ENCODE measurements at regions not wholly inside any gene's neighbourhood (a gene's known extent, or its start where the extent isn't known, plus 50 kb on each side); places are given as distances from the start of the nearest gene placed in this dataset.

DNA sequence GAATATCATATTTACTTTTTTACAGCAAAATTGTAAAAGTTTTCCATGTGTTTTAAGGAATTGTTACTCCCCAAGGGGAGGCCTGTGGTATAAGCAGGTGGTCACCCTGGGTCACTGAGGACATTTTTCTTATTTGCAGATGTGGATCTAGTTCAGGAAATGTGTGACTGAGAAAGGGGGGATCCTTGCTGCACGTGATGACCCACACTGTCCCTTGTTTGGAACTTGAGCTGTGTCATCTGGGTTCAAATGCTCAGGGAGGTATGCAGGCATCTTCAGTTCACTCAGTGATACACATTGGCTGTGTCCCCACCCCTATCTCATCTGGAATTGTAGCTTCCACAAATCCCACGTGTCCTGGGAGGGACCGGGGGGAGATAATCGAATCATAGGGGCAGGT, 431.9 kb upstream of the CDH4 start:
- Histone ChIP-seq H4K8ac (ENCODE audit: low read depth, low read length) (no peak overlapping the region), H3K18ac (ENCODE audit: low read length) (no peak overlapping the region), H3K27ac (ENCODE audit: low read depth, low read length) (no peak overlapping the region), H2BK12ac (ENCODE audit: low read length) (no peak overlapping the region), H3K9me3 (ENCODE audit: insufficient read depth, low read depth, low read length) (peaks cover 1% of the 10 kb centered on the region), H2AFZ (ENCODE audit: insufficient read depth, low read length, poor library complexity) (no peak overlapping the region), H3K9ac (ENCODE audit: low read length) (no peak overlapping the region), H3K14ac (ENCODE audit: low read length) (no peak overlapping the region), H3K79me2 (ENCODE audit: control insufficient read depth, insufficient read depth, low read length, poor library complexity) (no peaks in the 10 kb centered on the region), H3K4ac (ENCODE audit: low read depth, low read length) (no peak overlapping the region), H3K4me1 (ENCODE audit: control insufficient read depth in 1 of 2, insufficient read depth in 2 of 2, low read length in 2 of 2) (no peaks in the 10 kb centered on the region), H2BK120ac (ENCODE audit: insufficient read depth, low read length, poor library complexity) (no peak overlapping the region), H4K91ac (ENCODE audit: low read depth, low read length) (no peak overlapping the region), H4K12ac (ENCODE audit: low read depth, low read length) (no peak overlapping the region), H3K36me3 (ENCODE audit: control insufficient read depth in 1 of 2, insufficient read depth in 2 of 2, low read length in 2 of 2) (no peaks in the 10 kb centered on the region), H2BK5ac (ENCODE audit: low read depth, low read length, poor library complexity) (no peak overlapping the region), H2AK5ac (ENCODE audit: low read length) (no peak overlapping the region), H3K4me2 (ENCODE audit: low read length) (no peak overlapping the region), H3K27me3 (ENCODE audit: insufficient read depth, low read length) (no peaks in the 10 kb centered on the region), H3K4me3 (ENCODE audit: low read depth, low read length) (no peak overlapping the region), H3K23ac (ENCODE audit: low read length) (no peak overlapping the region), H3K79me1 (ENCODE audit: low read length) (no peaks in the 10 kb centered on the region)
- no peak for DNase-seq
- no CpG with 5 or more reads among the region's 4 CpGs for WGBS (ENCODE audit: extremely low coverage, insufficient coverage, insufficient read length)

DNA sequence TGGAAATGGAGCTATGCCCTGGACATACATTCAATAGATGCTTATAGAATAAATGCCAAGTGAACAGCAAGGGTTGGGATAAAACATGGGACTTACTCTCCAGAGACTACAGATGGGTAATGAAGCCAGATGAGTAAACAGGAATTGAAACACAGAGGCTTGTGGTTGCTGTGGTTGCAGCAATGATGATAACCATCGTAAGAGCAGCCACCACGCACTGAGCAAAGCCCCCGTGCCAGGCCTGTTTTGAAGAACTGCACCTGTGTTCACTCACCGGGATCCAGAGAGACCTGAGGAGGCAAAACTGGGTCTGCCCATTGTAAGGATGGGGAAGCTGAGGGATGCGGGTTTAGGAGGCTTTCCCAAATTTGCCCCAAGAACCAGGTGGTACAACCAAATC, 431.1 kb upstream of the CDH4 start:
- Histone ChIP-seq H2AK5ac (ENCODE audit: low read length) (no peak overlapping the region), H2BK12ac (ENCODE audit: low read length) (no peak overlapping the region), H3K27me3 (ENCODE audit: insufficient read depth, low read length) (no peaks in the 10 kb centered on the region), H3K4ac (ENCODE audit: low read depth, low read length) (no peak overlapping the region), H3K27ac (ENCODE audit: low read depth, low read length) (no peak overlapping the region), H3K9ac (ENCODE audit: low read length) (no peak overlapping the region), H3K23ac (ENCODE audit: low read length) (no peak overlapping the region), H4K91ac (ENCODE audit: low read depth, low read length) (no peak overlapping the region), H3K14ac (ENCODE audit: low read length) (no peak overlapping the region), H3K4me2 (ENCODE audit: low read length) (no peak overlapping the region), H2AFZ (ENCODE audit: insufficient read depth, low read length, poor library complexity) (no peak overlapping the region), H3K79me1 (ENCODE audit: low read length) (no peaks in the 10 kb centered on the region), H2BK120ac (ENCODE audit: insufficient read depth, low read length, poor library complexity) (no peak overlapping the region), H3K79me2 (ENCODE audit: control insufficient read depth, insufficient read depth, low read length, poor library complexity) (no peaks in the 10 kb centered on the region), H3K18ac (ENCODE audit: low read length) (no peak overlapping the region), H3K4me1 (ENCODE audit: control insufficient read depth in 1 of 2, insufficient read depth in 2 of 2, low read length in 2 of 2) (no peaks in the 10 kb centered on the region), H4K8ac (ENCODE audit: low read depth, low read length) (no peak overlapping the region), H4K12ac (ENCODE audit: low read depth, low read length) (no peak overlapping the region), H3K9me3 (ENCODE audit: insufficient read depth, low read depth, low read length) (no peaks in the 10 kb centered on the region), H3K4me3 (ENCODE audit: low read depth, low read length) (no peak overlapping the region), H2BK5ac (ENCODE audit: low read depth, low read length, poor library complexity) (no peak overlapping the region), H3K36me3 (ENCODE audit: control insufficient read depth in 1 of 2, insufficient read depth in 2 of 2, low read length in 2 of 2) (no peaks in the 10 kb centered on the region)
- WGBS (ENCODE audit: extremely low coverage, insufficient coverage, insufficient read length), result no CpG with 5 or more reads among the region's 5 CpGs
- DNase-seq, result no peak

DNA sequence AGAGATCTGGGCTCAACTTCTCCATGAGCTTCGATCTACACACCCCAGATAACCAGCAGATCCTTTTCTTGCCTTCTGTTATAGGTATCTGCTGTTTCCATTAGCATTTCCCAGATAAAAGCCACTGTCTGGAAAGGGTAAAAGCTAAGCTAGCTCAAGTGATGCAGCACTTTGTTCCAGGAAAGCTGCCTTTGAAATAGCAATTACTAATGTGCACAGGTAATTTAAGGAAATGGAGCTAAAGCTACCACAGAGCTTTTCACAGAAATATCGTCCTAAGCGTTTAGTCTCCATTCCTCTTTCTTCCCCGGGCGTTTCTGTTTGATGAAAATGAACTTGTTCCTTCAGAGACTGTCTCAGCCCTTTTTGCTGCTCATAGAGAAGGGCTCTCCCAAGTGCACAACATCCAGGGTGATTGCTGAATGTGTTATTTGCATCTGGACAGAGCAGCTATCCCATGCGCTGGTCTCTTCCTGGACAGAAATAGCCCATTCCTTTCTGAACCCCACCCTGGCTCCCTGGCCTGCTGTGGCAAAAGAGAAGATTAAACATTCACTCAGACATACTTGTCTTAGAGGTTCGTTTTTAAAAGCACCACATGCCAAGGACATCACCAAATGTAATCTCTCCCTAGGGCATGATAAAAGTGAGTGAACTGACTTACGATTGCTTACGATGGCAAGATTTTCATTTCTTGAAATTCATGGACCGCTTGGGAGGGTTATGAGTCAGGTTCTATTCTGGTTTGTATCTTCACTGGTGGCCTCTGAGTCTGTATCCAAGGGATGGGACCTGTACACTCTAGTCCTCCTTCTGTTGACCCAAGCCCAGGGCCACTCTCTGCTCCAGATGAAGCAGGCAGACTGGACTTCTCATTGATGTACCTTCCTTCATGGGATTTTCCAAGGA, 429.1 kb upstream of the CDH4 start:
- Histone ChIP-seq H2AFZ (ENCODE audit: insufficient read depth, low read length, poor library complexity) (no peak overlapping the region), H2BK5ac (ENCODE audit: low read depth, low read length, poor library complexity) (no peak overlapping the region), H3K18ac (ENCODE audit: low read length) (no peak overlapping the region), H3K79me2 (ENCODE audit: control insufficient read depth, insufficient read depth, low read length, poor library complexity) (no peaks in the 10 kb centered on the region), H3K27me3 (ENCODE audit: insufficient read depth, low read length) (no peaks in the 10 kb centered on the region), H2BK120ac (ENCODE audit: insufficient read depth, low read length, poor library complexity) (no peak overlapping the region), H3K27ac (ENCODE audit: low read depth, low read length) (no peak overlapping the region), H3K14ac (ENCODE audit: low read length) (no peak overlapping the region), H3K9me3 (ENCODE audit: insufficient read depth, low read depth, low read length) (no peaks in the 10 kb centered on the region), H3K4me2 (ENCODE audit: low read length) (no peak overlapping the region), H3K4ac (ENCODE audit: low read depth, low read length) (no peak overlapping the region), H3K36me3 (ENCODE audit: control insufficient read depth in 1 of 2, insufficient read depth in 2 of 2, low read length in 2 of 2) (no peaks in the 10 kb centered on the region), H2AK5ac (ENCODE audit: low read length) (no peak overlapping the region), H3K23ac (ENCODE audit: low read length) (no peak overlapping the region), H3K9ac (ENCODE audit: low read length) (no peak overlapping the region), H3K4me3 (ENCODE audit: low read depth, low read length) (no peak overlapping the region), H4K8ac (ENCODE audit: low read depth, low read length) (no peak overlapping the region), H4K91ac (ENCODE audit: low read depth, low read length) (no peak overlapping the region), H3K79me1 (ENCODE audit: low read length) (no peaks in the 10 kb centered on the region), H3K4me1 (ENCODE audit: control insufficient read depth in 1 of 2, insufficient read depth in 2 of 2, low read length in 2 of 2) (no peaks in the 10 kb centered on the region), H2BK12ac (ENCODE audit: low read length) (no peak overlapping the region), H4K12ac (ENCODE audit: low read depth, low read length) (no peak overlapping the region)
- DNase-seq, result no peak
- no CpG with 5 or more reads among the region's 10 CpGs for WGBS (ENCODE audit: extremely low coverage, insufficient coverage, insufficient read length)

DNA sequence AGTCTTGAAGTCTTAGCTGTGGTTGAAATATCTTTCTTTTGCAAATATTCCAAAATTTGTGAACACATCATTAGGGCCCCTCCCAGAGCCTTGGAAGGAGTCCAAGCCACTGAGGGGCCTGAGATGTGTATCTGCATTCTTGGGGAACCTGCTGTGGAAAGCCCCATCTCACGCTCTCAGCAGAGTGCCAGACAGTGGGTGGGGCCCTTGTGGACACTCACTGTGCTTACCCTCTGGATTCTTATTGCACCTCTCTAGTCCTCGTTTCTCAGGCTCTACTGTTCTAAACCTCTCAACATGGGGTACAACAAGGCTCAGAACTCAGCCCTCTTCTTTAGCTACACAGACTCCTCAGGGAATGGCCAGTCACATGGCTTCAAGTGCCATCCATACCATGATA, 416.2 kb upstream of the CDH4 start:
- Histone ChIP-seq H3K9me3 (ENCODE audit: insufficient read depth, low read depth, low read length) (no peaks in the 10 kb centered on the region), H3K4me3 (ENCODE audit: low read depth, low read length) (no peak overlapping the region), H3K36me3 (ENCODE audit: control insufficient read depth in 1 of 2, insufficient read depth in 2 of 2, low read length in 2 of 2) (no peaks in the 10 kb centered on the region), H2AFZ (ENCODE audit: insufficient read depth, low read length, poor library complexity) (no peak overlapping the region), H3K14ac (ENCODE audit: low read length) (no peak overlapping the region), H4K91ac (ENCODE audit: low read depth, low read length) (no peak overlapping the region), H3K23ac (ENCODE audit: low read length) (no peak overlapping the region), H3K4ac (ENCODE audit: low read depth, low read length) (no peak overlapping the region), H2BK12ac (ENCODE audit: low read length) (no peak overlapping the region), H2BK5ac (ENCODE audit: low read depth, low read length, poor library complexity) (no peak overlapping the region), H4K8ac (ENCODE audit: low read depth, low read length) (no peak overlapping the region), H3K27me3 (ENCODE audit: insufficient read depth, low read length) (no peaks in the 10 kb centered on the region), H3K9ac (ENCODE audit: low read length) (no peak overlapping the region), H3K79me1 (ENCODE audit: low read length) (no peaks in the 10 kb centered on the region), H3K79me2 (ENCODE audit: control insufficient read depth, insufficient read depth, low read length, poor library complexity) (no peaks in the 10 kb centered on the region), H3K4me2 (ENCODE audit: low read length) (no peak overlapping the region), H2AK5ac (ENCODE audit: low read length) (no peak overlapping the region), H3K27ac (ENCODE audit: low read depth, low read length) (no peak overlapping the region), H2BK120ac (ENCODE audit: insufficient read depth, low read length, poor library complexity) (no peak overlapping the region), H3K18ac (ENCODE audit: low read length) (no peak overlapping the region), H4K12ac (ENCODE audit: low read depth, low read length) (no peak overlapping the region), H3K4me1 (ENCODE audit: control insufficient read depth in 1 of 2, insufficient read depth in 2 of 2, low read length in 2 of 2) (no peaks in the 10 kb centered on the region)
- WGBS (ENCODE audit: extremely low coverage, insufficient coverage, insufficient read length), result no CpG with 5 or more reads among the region's 2 CpGs
- no peak for DNase-seq
